LNCaP clone FGC (cell line): ENCODE measurements at regions not wholly inside any gene's neighbourhood (a gene's known extent, or its start where the extent isn't known, plus 50 kb on each side); places are given as distances from the start of the nearest gene placed in this dataset.

ENCODE experiments used
- DNase-seq: peaks from one replicate; pipeline ENCODE4 v3.0.0-alpha.2; 2011; ENCODE audit warnings: low read depth
- H3K4me3 ChIP-seq: 2 replicates; pipeline ENCODE4 v1.5.1; 2011; ENCODE audit warnings: mild to moderate bottlenecking, low read depth, low read length, control low read depth
- TF ChIP-seq, protein P1 (sequence below): IDR thresholded peaks from 2 replicates; pipeline ENCODE4 v1.5.1; 2012; ENCODE audit warnings: mild to moderate bottlenecking; ENCODE audit not compliant: control insufficient read depth, insufficient read depth; ENCODE audit errors: extremely low read depth

DNA sequence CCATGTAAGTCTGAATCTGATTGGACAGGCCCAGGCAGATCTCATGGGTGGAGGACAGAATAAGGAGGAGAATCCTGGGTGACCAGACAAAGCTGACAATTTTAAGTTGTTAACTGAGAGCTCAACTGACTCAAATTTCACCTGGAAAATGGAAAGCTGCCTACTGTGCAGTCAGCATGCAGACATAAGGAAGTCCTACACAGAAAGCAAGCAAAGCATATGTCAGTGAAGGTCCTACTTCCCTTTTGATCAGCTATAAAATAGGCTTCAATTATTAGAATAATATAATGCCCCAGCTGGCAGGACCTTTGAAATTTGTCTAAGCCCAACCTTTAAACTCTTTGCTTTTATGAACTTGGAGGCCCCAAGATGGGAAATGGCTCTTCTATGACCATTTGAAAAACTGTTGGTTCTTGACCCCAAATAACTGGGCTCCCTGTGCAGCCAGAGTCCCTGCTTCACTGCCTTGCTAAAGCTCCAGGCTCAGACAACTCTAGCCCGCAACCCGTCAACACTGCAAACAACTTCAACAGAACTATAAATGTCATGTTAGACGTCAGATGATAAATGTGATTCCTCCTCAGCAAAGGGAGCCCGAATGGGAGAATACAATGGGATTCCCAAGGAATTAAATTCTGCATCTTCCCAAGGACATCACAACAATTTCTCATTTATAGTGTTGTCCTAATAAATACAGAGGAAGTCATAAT is 118.9 kb upstream of the ADRA1B start:
- no peak for DNase-seq
- no peak overlapping the region for H3K4me3 ChIP-seq
- TF ChIP-seq, protein P1, sequence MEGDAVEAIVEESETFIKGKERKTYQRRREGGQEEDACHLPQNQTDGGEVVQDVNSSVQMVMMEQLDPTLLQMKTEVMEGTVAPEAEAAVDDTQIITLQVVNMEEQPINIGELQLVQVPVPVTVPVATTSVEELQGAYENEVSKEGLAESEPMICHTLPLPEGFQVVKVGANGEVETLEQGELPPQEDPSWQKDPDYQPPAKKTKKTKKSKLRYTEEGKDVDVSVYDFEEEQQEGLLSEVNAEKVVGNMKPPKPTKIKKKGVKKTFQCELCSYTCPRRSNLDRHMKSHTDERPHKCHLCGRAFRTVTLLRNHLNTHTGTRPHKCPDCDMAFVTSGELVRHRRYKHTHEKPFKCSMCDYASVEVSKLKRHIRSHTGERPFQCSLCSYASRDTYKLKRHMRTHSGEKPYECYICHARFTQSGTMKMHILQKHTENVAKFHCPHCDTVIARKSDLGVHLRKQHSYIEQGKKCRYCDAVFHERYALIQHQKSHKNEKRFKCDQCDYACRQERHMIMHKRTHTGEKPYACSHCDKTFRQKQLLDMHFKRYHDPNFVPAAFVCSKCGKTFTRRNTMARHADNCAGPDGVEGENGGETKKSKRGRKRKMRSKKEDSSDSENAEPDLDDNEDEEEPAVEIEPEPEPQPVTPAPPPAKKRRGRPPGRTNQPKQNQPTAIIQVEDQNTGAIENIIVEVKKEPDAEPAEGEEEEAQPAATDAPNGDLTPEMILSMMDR: no peak

DNA sequence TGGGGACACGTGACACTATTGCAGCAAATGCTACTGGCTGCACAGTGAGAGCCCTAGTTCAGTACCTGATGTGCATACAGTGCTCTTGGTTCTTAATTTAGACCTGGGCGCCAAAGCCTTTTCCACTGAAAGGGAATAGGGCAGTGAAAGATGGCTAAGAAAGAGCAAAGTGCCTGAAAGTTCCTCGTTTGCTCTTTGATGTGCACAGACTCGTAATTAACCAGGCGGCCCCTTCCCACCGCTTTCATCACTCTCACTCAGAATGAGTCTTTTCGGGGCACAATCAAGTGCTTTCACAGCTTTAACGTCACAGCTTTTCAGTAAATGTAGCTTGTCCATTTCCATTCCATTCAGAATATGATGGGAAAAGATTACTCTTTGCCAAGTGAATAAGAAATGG is 116.6 kb upstream of the ADRA1B start:
- DNase-seq: no peak
- TF ChIP-seq, protein P1: no peak
- no peak overlapping the region for H3K4me3 ChIP-seq

DNA sequence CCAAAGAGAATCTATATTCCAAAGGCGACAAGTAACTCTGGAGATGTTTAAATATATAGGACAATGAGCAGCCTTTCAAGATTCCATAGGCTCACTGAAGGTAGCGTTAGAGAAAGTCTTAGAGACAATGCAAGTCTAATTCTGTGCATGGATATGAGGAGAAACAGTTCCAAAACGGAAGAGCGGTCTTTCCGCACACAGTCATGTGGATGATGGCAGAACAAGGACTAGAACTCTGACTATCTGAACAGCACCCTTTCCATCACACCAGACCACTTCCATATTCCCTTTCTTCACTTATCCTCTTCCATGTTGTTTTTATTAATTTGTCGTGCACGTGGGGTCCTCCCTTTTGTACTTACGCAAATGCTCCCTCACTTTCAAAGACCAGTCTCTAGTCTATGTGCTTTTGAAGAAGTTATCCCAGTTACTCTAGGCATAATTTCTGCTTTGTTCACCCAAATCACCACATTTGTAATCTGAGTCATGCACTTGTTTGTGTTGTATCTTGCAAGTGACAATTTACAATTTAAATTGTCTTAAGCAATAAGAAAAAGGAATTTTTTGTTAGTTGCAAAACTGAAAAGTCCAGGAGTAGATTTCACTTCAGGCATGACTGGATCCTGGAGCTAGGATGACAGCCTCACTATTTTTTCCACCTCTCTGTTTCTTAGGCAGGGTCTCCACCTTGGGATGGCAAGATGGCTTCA is 116.0 kb upstream of the ADRA1B start:
- no peak for DNase-seq
- TF ChIP-seq, protein P1: no peak

DNA sequence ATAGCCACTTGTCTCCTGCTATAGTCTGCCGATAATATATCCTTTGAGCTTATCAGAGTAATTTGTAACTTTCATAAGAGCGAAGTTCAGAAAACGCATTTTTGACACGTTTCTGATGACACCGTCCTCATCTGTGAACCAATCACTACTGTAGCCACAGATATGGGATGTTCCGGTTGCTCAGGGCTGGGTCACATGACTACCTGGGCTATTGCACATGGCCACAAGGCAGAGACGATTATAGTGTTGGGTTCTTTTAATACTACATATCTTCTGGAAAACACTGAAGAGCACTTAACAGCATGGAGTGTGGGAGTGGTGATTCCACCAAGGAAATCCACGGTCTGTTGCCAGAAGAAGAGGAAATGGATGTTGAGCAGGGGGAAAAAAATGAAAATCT is 115.0 kb upstream of the ADRA1B start:
- no peak for DNase-seq
- TF ChIP-seq, protein P1: no peak

More for the DNA sequence above, 116.0 kb upstream of the ADRA1B start:
- H3K4me3 ChIP-seq: no peak overlapping the region

DNA sequence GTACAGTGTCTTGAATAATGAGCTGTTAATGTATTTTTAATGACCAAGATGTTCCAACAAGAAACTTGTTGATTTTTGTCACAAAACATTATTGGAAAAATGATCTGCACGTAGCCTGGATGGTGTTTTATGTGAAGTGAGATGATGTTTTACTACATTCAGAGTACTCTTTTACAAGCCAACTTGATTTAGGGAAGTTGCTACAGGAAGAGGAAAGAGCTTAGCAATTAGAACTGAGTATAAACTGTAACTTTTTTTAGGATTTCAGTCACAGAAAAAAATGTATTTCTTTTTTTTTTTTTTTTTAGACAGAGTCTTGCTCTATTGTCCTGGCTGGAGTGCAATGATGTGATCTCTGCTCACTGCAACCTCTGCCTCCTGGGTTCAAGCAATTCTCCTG is 113.6 kb upstream of the ADRA1B start:
- TF ChIP-seq, protein P1: no peak
- DNase-seq: no peak
- H3K4me3 ChIP-seq: no peak overlapping the region

More for the DNA sequence above, 115.0 kb upstream of the ADRA1B start:
- no peak overlapping the region for H3K4me3 ChIP-seq

DNA sequence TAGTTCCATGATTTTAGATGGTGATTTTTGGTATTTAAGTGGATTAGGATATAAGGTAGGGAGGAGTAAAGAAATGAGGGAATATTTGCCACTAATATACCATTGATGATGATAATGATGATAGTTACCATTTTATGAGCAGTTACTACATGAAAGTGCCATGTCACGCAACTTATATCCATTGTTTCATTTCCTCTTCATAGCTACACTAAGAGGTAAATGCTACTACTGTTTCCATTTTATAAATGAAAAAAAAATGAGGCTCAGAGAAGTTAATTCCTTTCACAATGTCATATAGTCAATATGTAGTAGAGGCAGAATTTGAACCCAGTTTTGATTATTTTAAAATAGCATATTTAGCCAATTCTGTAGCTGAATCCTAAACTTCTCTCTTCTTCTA is 112.2 kb upstream of the ADRA1B start:
- TF ChIP-seq, protein P1: no peak
- no peak overlapping the region for H3K4me3 ChIP-seq
- DNase-seq: no peak
